GM12873 (cell line): ENCODE measurements at regions not wholly inside any gene's neighbourhood (a gene's known extent, or its start where the extent isn't known, plus 50 kb on each side); places are given as distances from the start of the nearest gene placed in this dataset.

Experiments
- CTCF ChIP-seq: IDR thresholded peaks from 2 replicates; pipeline ENCODE4 v1.5.1; 2012; ENCODE audit warnings: low read depth, mild to moderate bottlenecking, moderate library complexity, low read length, control low read depth; ENCODE audit not compliant: insufficient read depth; ENCODE audit errors: missing control alignments

- TF ChIP-seq CTCF = no peak
Observed at GRCh38 chr4:3374011-3374645, 67.6 kb upstream of the HGFAC start.

GRCh38 chr4:3374667-3375066 lies 67.1 kb upstream of the HGFAC start:
- no peak for TF ChIP-seq CTCF

GRCh38 chr4:3375688-3376087 lies 66.1 kb upstream of the HGFAC start:
- no peak for TF ChIP-seq CTCF

GRCh38 chr4:3376266-3376665 lies 65.5 kb upstream of the HGFAC start:
- TF ChIP-seq CTCF = no peak

GRCh38 chr4:3377557-3377956 lies 64.2 kb upstream of the HGFAC start:
- TF ChIP-seq CTCF = no peak

GRCh38 chr4:3381208-3381607 lies 60.6 kb upstream of the HGFAC start:
- peak; percentile 3 for TF ChIP-seq CTCF

- TF ChIP-seq CTCF = no peak
Observed at GRCh38 chr4:3382251-3382650, 59.5 kb upstream of the HGFAC start.

- no peak for TF ChIP-seq CTCF
Observed at GRCh38 chr4:3384391-3384770, 57.4 kb upstream of the HGFAC start.
